ENCODE measurements at regions not wholly inside any gene's neighbourhood (a gene's known extent, or its start where the extent isn't known, plus 50 kb on each side); places are given as distances from the start of the nearest gene placed in this dataset.

DNA sequence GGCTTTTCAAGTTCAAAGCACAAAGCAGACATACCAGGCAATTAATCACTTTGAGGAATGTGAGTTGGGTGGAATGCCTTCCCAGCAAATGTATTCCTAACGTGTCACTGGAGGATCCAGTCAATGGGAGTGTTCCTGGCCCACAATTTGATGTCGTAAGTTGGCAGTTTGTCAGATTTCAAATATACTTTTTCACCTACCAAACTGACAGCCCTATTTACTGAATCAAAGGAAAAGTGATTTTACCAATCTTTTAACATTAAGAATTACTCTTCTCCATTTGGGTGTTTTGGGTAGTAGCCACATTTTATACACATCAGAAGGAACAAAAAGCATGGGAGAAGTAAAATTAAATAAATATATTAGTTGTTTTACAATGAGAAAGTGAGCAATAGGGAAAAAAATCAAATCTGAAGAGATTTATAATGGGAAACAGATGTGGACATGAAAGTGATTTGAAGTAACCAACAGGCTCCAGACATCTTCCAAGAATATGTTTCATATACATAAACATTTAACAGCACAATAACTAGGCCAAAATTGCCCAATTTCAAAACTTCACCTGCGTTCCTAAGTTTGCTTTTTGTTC, 222.9 kb downstream of the MTERF1 start:
- peak; percentile 97 for DNase-seq (ENCODE audit: low read depth)
- H3K4me3 ChIP-seq (ENCODE audit: low read length): no peak overlapping the region
- TF ChIP-seq, protein P1, sequence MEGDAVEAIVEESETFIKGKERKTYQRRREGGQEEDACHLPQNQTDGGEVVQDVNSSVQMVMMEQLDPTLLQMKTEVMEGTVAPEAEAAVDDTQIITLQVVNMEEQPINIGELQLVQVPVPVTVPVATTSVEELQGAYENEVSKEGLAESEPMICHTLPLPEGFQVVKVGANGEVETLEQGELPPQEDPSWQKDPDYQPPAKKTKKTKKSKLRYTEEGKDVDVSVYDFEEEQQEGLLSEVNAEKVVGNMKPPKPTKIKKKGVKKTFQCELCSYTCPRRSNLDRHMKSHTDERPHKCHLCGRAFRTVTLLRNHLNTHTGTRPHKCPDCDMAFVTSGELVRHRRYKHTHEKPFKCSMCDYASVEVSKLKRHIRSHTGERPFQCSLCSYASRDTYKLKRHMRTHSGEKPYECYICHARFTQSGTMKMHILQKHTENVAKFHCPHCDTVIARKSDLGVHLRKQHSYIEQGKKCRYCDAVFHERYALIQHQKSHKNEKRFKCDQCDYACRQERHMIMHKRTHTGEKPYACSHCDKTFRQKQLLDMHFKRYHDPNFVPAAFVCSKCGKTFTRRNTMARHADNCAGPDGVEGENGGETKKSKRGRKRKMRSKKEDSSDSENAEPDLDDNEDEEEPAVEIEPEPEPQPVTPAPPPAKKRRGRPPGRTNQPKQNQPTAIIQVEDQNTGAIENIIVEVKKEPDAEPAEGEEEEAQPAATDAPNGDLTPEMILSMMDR (conservative IDR thresholded peaks at IDR 0.05; ENCODE audit: low read length): no peak

DNA sequence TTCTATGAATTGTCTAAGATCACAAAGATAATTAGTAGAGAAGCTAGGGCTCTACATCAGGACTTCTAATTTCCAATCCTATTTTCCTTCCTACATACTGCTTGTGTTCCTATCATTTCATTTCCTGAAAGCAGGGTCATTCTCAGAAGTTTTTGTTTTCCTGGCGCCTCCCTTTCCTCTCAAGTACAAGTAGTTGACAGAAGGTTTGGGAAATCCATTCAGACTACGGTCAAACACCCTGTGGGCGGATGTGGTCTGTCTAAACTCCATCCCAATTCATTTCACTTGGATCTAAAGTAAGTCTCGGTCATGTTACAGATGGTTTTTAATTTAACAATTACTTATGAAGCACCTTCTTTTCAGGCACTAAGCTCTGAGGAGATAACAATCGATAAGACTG, 221.4 kb downstream of the MTERF1 start:
- TF ChIP-seq, protein P1 (conservative IDR thresholded peaks at IDR 0.05; ENCODE audit: low read length): no peak
- DNase-seq (ENCODE audit: low read depth): no peak
- no peak overlapping the region for H3K4me3 ChIP-seq (ENCODE audit: low read length)

DNA sequence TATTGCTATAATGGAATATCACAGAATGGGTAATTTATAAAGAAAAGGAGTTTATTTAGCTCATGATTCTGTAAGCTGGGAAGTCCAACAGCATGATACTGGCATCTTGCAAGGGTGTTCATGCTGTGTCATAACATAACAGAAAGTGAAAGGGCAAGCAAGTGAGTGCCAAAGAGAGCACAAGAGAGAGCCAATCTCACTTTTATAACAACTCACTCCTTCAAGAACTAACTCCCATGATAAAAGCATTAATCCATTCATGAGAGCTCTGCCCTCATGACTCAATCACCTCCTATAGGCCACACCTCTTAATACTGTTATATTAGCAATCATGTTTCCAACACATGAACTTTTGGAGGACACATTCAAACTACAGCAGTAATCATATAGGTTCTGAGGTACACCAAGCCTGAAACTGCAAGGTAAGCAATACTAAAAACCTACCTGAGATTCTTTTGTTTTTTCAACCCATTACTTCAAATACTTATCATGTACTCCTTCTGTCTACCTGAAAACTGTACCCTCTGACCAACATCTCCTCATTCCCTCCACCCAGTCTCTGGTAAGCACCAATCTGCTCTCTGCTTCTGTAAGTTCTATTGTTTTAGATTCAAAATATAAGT, 219.7 kb downstream of the MTERF1 start:
- no peak overlapping the region for H3K4me3 ChIP-seq (ENCODE audit: low read length)
- no peak for DNase-seq (ENCODE audit: low read depth)
- TF ChIP-seq, protein P1 (conservative IDR thresholded peaks at IDR 0.05; ENCODE audit: low read length): no peak

DNA sequence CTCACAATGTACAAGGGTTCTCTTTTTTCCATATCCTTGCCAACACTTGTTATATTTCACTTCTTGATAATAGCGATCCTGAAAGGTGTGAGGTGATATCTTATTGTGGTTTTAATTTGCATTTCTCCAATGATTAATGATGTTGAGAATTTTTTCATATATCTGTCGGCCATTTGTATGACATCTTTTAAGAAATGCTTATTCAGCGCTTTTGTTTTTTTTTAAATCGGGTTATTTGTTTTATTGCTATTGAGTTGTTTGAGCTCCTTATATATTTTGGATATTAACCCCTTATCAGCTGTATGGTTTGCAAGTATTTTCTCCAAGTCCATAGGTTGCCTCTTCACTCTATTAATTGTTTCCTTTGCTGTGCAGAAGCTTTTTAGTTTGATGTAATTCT, 218.8 kb downstream of the MTERF1 start:
- TF ChIP-seq, protein P1 (conservative IDR thresholded peaks at IDR 0.05; ENCODE audit: low read length): no peak
- no peak for DNase-seq (ENCODE audit: low read depth)
- no peak overlapping the region for H3K4me3 ChIP-seq (ENCODE audit: low read length)

DNA sequence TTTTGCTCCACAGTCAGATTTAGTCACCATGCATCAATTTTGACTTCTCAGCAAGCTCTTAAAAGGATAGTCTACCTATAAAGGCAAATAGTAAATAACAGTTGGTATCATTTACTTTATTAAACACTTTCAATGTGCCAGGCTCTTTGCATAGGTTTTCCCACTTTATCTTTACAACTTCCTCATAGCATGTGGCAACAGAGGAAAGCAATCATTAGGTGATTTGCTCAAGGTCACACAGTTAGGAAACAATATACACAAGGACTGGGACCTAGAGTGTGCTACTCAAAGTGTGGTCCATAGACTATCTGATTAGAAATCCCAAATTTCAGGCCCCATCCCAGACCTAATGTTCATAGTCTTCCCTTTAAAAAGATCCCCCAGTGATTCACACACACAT, 212.3 kb downstream of the MTERF1 start:
- no peak overlapping the region for H3K4me3 ChIP-seq (ENCODE audit: low read length)
- DNase-seq (ENCODE audit: low read depth): no peak
- TF ChIP-seq, protein P1 (conservative IDR thresholded peaks at IDR 0.05; ENCODE audit: low read length): no peak

DNA sequence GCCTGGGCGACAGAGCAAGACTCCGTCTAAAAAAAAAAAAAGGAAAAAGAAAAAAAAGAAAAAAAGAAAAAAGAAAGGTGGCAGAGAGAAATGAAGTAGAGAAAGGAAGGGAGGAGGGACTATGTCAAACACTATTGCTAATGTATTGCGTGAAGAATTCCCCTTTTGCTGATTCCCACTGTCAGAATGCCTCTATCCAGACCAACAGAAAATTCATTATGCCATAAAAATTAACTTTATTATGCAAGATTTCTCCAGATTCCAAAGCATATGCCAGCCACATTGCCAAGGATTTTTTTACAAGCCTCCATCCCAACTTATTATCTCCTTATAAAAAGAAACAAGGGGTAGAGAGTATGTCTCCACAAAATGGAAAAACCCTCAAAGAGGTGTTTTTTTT, 209.3 kb downstream of the MTERF1 start:
- DNase-seq (ENCODE audit: low read depth): no peak
- no peak overlapping the region for H3K4me3 ChIP-seq (ENCODE audit: low read length)
- TF ChIP-seq, protein P1 (conservative IDR thresholded peaks at IDR 0.05; ENCODE audit: low read length): no peak

DNA sequence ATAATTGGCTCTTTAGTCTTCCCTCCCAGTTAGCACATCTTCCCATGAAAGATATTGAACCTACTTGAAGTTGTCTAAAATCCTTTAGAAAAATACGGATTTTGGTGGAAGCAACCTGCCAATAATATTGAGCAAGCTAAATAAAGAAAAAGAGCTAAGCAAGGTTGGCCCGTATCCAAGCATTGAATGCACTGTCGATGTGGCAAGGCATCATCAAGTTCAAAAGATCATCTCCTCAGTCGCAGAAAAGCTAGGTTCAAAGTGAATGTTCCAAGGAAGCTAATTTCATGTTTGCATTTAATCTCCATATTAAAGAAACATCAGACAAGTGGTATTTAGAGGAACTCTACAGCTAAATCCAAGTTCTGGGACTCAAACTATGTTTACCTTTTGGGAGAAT, 206.0 kb downstream of the MTERF1 start:
- no peak for DNase-seq (ENCODE audit: low read depth)
- H3K4me3 ChIP-seq (ENCODE audit: low read length): no peak overlapping the region
- TF ChIP-seq, protein P1 (conservative IDR thresholded peaks at IDR 0.05; ENCODE audit: low read length): no peak

Measured in AG10803 (cell line).